Epithelial cell of prostate (primary cell): ENCODE measurements at regions not wholly inside any gene's neighbourhood (a gene's known extent, or its start where the extent isn't known, plus 50 kb on each side); places are given as distances from the start of the nearest gene placed in this dataset.
A peak's percentile ranks its signal among the peaks of the same experiment; 100 is the strongest.

Experiments used
- DNase-seq: peaks from one replicate; pipeline ENCODE4 v3.0.0-alpha.2; 2011; ENCODE audit warnings: low read depth, low spot score
- H3K27ac ChIP-seq: fragments of 450-650 bp; 2 replicates; pipeline ENCODE4 v1.5.1; 2017; ENCODE audit warnings: mild to moderate bottlenecking

DNA sequence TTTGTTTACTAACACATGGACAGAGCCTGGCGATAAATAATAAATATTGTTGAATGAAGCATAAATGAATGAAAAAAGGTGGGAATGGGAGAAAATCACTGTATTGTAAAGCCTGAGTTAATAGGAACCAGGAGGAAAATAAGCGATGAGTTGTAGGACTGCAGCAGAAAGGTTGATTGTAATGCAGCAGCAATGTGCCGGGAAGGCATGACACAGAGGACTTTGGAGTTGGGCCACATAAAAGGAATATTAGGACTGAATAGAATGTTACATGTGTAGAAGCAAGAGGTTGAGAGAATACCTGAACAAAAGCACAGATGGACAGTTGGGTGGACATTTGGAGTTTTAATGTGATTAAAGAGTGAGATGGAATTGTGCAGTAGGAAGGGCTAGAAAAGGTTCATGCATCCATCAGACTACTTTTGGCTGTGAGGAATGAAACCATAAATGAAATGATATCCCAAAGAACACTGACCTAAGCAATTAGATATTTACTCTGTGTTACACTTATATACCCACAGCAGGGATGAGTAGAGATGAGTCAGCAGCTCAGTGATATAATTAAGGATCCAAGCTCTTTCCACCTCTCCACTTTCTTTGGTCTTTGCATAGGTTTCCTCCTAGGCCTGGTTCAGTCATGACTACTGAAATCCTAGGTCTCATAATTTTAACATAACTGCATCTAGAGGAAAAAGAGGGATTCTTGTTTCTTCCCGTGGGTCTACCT lies 55.4 kb downstream of the CCER1 start:
- DNase-seq = no peak
- peak overlapping the region; percentile 31 for H3K27ac ChIP-seq

DNA sequence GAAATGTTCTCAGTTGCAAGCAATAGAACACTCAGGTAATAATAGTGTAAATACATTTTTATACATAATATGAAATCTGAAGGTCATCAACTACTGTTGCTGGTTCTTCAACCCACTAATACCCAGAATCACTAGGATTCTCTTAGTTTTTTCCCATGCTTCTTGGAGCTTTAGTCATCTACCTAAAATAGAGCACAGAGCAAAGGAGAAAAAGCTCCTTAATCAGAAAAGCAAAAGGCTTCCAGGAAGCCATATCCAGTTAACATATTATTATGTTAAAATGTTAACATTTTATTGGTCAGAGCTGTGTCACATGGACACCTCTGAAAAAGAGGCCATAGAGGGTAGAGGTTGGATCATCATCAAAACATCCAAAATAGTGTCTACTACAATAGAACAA lies 57.0 kb downstream of the CCER1 start:
- DNase-seq = no peak
- no peak overlapping the region for H3K27ac ChIP-seq

DNA sequence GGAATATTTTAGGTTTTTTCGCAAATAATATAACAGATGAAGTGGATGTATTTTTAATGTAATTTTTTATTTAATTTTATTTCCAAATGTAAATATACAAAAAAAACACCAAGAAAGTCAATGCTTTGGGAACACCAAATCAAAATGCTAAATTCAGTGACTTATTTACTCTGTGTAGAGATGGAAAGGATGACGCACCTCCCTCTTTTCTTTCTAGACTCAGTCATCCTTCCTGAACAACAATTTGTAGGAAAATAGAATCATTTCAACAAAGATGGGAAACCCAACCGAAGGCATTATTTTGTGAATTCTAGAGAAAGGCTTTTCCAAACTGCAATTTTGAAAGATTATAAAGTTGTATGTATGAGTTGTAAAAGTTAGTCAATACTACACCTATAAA lies 57.7 kb downstream of the CCER1 start:
- DNase-seq = no peak
- no peak overlapping the region for H3K27ac ChIP-seq

- H3K27ac ChIP-seq = peak overlapping the region; percentile 28
- DNase-seq = no peak
Observed at GRCh38 chr12:90896821-90897220, 58.2 kb downstream of the CCER1 start.

- H3K27ac ChIP-seq = peak overlapping the region; percentile 28
- no peak for DNase-seq
Observed at GRCh38 chr12:90896164-90896563, 58.8 kb downstream of the CCER1 start.

- no peak for DNase-seq
- no peak overlapping the region for H3K27ac ChIP-seq
Observed at GRCh38 chr12:90888316-90888715, 66.7 kb downstream of the CCER1 start.

DNA sequence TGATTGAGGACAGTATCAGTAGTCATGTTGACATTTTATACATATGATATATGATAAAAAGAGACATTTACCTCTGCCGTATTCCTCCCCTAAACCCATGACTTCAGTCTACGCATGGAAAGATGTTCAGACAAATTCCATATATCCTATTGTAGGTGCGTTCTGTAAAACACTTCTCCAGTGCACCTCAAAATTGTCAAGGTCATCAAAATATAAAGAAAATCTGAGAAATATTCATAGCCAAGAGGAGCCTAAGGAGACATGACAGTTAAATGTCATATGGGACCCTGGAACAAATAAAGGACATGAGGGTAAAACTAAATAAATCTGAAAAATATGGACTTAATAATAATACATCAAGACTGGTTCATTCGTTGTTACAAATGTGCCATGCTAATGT lies 71.5 kb downstream of the CCER1 start:
- no peak for DNase-seq
- no peak overlapping the region for H3K27ac ChIP-seq

DNA sequence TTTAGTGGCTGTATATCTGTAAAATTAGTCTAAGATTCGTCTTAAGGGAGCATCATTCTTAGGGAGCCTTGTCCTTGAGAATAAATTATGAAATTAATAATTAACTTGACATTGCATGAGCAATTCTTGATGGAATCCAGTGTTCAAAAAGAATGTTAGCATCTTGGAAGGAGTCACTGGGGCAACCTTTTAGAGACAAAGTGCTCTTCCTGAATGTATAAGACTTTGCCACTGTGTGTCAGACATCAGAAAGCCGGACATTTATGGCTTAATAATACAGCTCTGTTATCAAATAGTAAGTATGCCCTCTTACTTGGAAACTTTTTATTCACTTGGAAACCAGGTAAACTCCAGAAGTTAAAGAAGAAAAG lies 83.3 kb downstream of the CCER1 start:
- no peak for DNase-seq
- H3K27ac ChIP-seq = no peak overlapping the region

- no peak overlapping the region for H3K27ac ChIP-seq
- DNase-seq = no peak
Observed at GRCh38 chr12:90870971-90871725, 83.8 kb downstream of the CCER1 start.

DNA sequence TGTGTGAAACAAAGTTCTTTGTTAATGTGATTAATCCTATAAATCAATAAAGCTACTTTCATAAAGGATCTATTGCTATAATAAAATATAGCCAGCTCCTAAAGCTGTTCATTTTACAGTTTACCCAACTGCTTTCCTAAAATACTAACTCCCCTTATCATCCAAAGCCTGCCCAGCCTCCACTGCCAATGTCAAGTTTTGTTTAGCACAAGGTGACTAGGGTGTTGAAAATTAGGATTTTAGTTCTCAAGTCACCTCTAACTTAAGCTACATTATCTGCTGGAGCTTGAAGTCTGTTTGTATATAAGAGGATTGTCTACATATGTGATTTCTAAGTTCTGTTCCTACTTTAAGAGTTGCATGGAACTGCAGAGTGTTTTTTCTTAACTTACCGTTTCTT lies 86.3 kb downstream of the CCER1 start:
- H3K27ac ChIP-seq = no peak overlapping the region
- DNase-seq = no peak

DNA sequence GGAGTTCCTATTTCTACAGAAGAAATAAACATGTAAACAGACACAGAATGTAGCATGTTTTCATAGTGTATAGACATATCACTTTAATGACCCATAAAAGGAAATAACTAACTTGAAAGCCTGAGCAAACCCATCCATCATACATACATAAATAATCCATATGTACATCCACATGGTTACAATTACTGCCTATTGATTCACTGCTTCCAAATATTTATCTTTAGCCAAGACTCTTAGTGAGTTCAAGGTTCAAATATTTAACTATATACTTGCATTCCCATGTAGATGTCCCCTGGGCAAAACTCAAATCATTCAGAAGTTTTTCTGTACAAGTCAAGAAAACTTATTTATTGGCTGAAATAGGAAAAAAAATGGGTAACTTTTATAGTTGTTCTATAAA lies 95.4 kb downstream of the CCER1 start:
- DNase-seq = no peak

DNA sequence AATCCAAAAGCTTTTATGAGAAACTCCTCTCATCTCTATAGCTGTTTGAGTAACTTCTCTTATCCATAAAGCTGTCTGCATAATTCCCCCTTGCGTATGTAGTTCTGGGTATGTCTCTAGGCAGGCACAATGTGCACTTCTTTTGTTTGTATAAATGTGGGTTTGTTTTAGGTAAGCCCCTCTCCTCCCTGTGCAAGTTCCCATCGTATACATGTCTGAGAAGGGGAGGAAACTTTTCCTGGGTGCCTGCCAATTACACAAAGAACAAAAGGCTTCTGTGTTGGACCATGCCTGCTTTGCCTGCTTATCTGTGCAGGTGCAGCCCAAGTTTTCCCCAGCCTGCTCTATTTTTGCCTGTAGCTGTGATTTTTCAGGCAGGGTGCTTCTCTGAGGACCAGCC lies 96.7 kb downstream of the CCER1 start:
- H3K27ac ChIP-seq = no peak overlapping the region
- DNase-seq = no peak

More for the DNA sequence above, 95.4 kb downstream of the CCER1 start:
- no peak overlapping the region for H3K27ac ChIP-seq

DNA sequence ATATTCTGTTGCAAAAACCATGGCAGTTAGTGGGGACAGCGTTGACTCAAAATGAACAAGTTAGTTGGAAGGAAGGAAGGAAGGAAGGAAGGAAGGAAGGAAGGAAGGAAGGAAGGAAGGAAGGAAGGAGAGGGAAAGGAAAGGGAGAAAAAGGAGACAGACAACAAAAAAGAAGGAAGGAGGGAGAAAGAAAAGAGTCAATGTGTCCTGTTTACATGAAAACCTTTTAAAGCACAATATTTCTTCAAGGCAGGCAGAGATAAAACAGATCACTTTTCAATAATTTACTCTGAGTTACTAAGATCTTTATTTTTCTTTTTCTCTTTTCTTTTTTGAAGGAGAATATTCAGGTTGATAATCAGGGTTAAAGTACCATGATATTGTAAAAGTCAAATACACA lies 99.4 kb downstream of the CCER1 start:
- no peak overlapping the region for H3K27ac ChIP-seq
- DNase-seq = no peak

GRCh38 chr12:90854136-90854689 lies 100.8 kb downstream of the CCER1 start:
- DNase-seq = no peak
- H3K27ac ChIP-seq = no peak overlapping the region

DNA sequence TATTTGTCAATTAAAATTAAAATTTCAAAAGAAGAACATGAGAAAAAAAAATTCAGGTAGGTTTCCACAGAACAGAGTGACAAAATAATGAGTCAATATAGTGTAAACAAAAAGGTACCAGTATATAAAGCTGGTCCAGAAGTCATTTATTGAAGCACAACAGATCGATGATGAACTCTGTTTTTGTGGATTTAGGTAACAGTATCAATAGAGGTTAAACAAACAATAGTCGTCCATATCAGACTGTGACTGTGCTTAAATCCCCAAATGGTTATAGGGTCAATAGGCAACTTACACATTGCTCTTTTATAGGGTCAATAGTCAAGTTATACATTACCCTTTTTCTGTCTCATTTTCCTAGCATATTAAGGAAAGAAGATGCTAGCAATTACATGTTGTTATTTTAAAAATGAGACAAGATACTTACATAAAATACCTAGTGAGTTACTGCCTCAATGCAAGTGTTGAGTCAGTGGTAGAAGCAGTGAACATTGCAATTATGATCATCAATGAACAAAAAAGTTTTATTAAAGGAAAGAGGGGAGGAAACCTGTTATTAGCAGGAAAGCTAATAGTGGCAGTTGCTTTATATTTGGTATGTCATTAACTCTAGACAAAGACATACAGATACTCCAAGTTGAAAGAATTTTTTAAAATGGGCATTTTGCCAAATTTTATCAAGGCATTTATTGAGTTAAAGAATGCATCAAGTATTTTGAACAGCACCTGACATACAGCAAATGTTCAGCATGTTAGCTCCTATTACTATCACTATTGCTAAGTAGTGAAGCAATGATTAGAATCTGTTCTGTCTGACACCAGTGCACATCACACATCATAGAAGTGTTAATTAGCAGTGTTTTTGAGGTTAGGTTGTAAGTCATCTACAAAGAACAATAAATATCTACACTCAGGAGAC lies 102.9 kb downstream of the CCER1 start:
- no peak overlapping the region for H3K27ac ChIP-seq
- no peak for DNase-seq

- peak overlapping the region; percentile 51 for H3K27ac ChIP-seq
- DNase-seq = peak; percentile 31
Observed at GRCh38 chr12:90842477-90842876, 112.5 kb downstream of the CCER1 start.

GRCh38 chr12:90841336-90841735 lies 113.6 kb downstream of the CCER1 start:
- no peak for DNase-seq
- H3K27ac ChIP-seq = no peak overlapping the region

- no peak overlapping the region for H3K27ac ChIP-seq
- DNase-seq = no peak
Observed at GRCh38 chr12:90839346-90839745, 115.6 kb downstream of the CCER1 start.

DNA sequence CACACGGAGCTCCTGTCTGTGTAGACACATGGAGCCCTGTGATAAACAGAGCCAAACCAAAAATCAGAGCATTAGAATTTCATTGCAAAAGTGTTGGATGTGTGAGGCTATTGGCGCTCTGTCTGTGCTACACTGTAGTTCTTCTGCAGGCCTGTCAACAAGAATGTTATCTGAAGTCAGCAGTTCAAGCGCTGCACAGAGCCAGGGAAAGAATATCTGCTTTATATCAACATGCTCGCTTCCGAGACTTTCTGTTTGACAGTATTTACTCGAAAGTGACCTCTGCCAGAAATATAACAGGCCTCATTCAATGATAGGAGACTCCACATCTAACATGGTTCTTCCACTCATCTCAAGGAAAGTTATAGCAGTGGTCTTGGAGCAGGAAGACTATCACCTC lies 118.3 kb downstream of the CCER1 start:
- no peak for DNase-seq
- no peak overlapping the region for H3K27ac ChIP-seq

DNA sequence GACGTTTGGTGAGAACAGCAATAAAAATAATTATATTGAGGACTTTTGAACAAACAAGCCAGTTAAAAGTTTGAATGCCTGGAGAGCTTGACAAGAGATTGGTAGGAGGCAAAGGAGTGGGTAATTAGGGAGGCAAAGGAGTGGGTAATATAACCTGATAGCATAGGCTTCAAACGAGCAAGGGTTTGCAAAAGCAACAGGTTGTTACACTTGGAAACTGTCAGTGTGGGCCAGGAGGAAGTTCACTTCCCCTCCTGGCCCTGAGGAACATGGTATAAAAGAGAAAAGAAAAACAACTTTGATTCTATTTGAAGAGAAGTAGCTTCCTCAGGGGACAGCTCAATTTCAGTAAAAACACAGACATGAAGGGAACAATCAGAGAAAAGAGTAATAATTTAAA lies 121.7 kb downstream of the CCER1 start:
- no peak for DNase-seq
- H3K27ac ChIP-seq = no peak overlapping the region

GRCh38 chr12:90832427-90832826 lies 122.5 kb downstream of the CCER1 start:
- DNase-seq = no peak
- H3K27ac ChIP-seq = no peak overlapping the region
